ENCODE measurements at regions not wholly inside any gene's neighbourhood (a gene's known extent, or its start where the extent isn't known, plus 50 kb on each side); places are given as distances from the start of the nearest gene placed in this dataset.

DNA sequence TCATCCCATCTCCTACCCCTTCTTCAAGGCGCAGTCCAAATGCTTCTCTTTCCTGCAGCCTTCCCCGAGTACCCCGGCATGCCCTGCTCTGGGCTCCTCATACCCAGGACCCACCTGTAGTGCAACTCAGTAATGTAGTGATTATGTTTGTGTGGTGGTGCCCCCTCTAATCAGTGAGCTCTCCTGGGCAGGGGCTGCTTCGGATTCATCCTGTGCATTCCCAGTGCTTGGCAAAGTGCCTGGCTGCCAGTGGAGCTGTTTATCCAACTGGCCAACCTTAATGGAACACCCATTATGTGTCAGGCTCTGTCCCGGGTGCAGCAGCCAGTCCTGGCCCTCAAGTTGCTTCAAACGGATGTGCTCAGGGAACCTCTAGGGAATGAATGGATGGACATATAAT is 174.4 kb upstream of the LINGO1 start:
- no peaks in the 10 kb centered on the region for H3K9me3 ChIP-seq (ENCODE audit: control insufficient read depth, insufficient read depth, low read depth, low read length)
- no peaks in the 10 kb centered on the region for H3K36me3 ChIP-seq (ENCODE audit: control insufficient read depth, insufficient read depth, low read length)
- TF ChIP-seq CTCF (conservative IDR thresholded peaks at IDR 0.05 in 1 of 2, IDR thresholded peaks at IDR 0.05 in 1 of 2; ENCODE audit: low read depth in 1 of 2, low read length in 2 of 2) (no peak), EZH2 (IDR thresholded peaks at IDR 0.05; ENCODE audit: low read length, missing control alignments) (no peak)
- H4K20me1 ChIP-seq (ENCODE audit: control insufficient read depth, extremely low read depth, insufficient read depth, low read length), result no peaks in the 10 kb centered on the region
- H2AFZ ChIP-seq (ENCODE audit: low read length), result no peak overlapping the region
- no peaks in the 10 kb centered on the region for H3K27me3 ChIP-seq (ENCODE audit: control insufficient read depth, insufficient read depth, low read length)
- no peaks in the 10 kb centered on the region for H3K4me1 ChIP-seq (ENCODE audit: control insufficient read depth, extremely low read depth, insufficient read depth, low read length)
- H3K27ac ChIP-seq (ENCODE audit: insufficient read depth, low read length), result no peak overlapping the region
- no peak overlapping the region for H3K4me3 ChIP-seq (replicated peaks in 1 of 4; ENCODE audit: control extremely low read depth in 1 of 4, insufficient read depth in 1 of 4, low read depth in 3 of 4, low read length in 4 of 4)
- H3K9ac ChIP-seq (ENCODE audit: insufficient read depth, low read length), result no peak overlapping the region
- H3K79me2 ChIP-seq (ENCODE audit: control insufficient read depth, insufficient read depth, low read length), result no peaks in the 10 kb centered on the region
- no peak for DNase-seq (ENCODE audit: low read depth in 2 of 2)
- H3K4me2 ChIP-seq (ENCODE audit: extremely low read depth, insufficient read depth, low read length), result no peak overlapping the region

DNA sequence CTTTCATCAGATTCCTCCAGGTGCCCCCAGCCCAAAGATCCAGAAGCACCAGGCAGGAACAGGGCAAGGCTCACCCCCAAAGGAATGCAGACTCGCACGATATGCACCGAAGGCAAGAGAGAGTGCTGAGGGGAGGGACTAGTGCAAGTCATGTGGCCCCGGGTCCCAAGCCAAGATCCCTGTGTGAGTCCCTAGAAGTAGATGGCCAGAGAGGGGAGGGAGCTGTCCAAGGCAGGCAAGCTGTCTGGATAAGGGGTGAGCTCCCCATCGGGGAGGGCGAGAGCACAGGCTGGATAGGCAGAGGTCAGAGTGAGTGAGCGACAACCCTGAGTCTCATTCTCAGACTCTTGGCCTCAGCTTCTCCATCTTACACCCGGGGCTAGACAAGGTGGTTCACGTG is 171.5 kb upstream of the LINGO1 start:
- H3K36me3 ChIP-seq (ENCODE audit: control insufficient read depth, insufficient read depth, low read length), result no peaks in the 10 kb centered on the region
- H3K9me3 ChIP-seq (ENCODE audit: control insufficient read depth, insufficient read depth, low read depth, low read length), result no peaks in the 10 kb centered on the region
- H3K4me2 ChIP-seq (ENCODE audit: extremely low read depth, insufficient read depth, low read length), result no peak overlapping the region
- TF ChIP-seq EZH2 (IDR thresholded peaks at IDR 0.05; ENCODE audit: low read length, missing control alignments) (no peak), CTCF (conservative IDR thresholded peaks at IDR 0.05 in 1 of 2, IDR thresholded peaks at IDR 0.05 in 1 of 2; ENCODE audit: low read depth in 1 of 2, low read length in 2 of 2) (no peak)
- H3K9ac ChIP-seq (ENCODE audit: insufficient read depth, low read length), result no peak overlapping the region
- H3K27me3 ChIP-seq (ENCODE audit: control insufficient read depth, insufficient read depth, low read length), result no peaks in the 10 kb centered on the region
- H3K4me3 ChIP-seq (replicated peaks in 1 of 4; ENCODE audit: control extremely low read depth in 1 of 4, insufficient read depth in 1 of 4, low read depth in 3 of 4, low read length in 4 of 4), result no peak overlapping the region
- H3K4me1 ChIP-seq (ENCODE audit: control insufficient read depth, extremely low read depth, insufficient read depth, low read length), result no peaks in the 10 kb centered on the region
- H3K27ac ChIP-seq (ENCODE audit: insufficient read depth, low read length), result no peak overlapping the region
- H3K79me2 ChIP-seq (ENCODE audit: control insufficient read depth, insufficient read depth, low read length), result no peaks in the 10 kb centered on the region
- DNase-seq (ENCODE audit: low read depth in 2 of 2), result no peak
- no peak overlapping the region for H2AFZ ChIP-seq (ENCODE audit: low read length)
- no peaks in the 10 kb centered on the region for H4K20me1 ChIP-seq (ENCODE audit: control insufficient read depth, extremely low read depth, insufficient read depth, low read length)

- no peak for DNase-seq (ENCODE audit: low read depth in 2 of 2)
- H3K36me3 ChIP-seq (ENCODE audit: control insufficient read depth, insufficient read depth, low read length), result no peaks in the 10 kb centered on the region
Observed at GRCh38 chr15:77803487-77803886, 170.8 kb upstream of the LINGO1 start.

More at GRCh38 chr15:77803487-77803886, 170.8 kb upstream of the LINGO1 start:
- no peaks in the 10 kb centered on the region for H3K9me3 ChIP-seq (ENCODE audit: control insufficient read depth, insufficient read depth, low read depth, low read length)
- no peak for TF ChIP-seq CTCF (conservative IDR thresholded peaks at IDR 0.05 in 1 of 2, IDR thresholded peaks at IDR 0.05 in 1 of 2; ENCODE audit: low read depth in 1 of 2, low read length in 2 of 2)
- TF ChIP-seq EZH2 (IDR thresholded peaks at IDR 0.05; ENCODE audit: low read length, missing control alignments), result no peak
- H3K9ac ChIP-seq (ENCODE audit: insufficient read depth, low read length), result no peak overlapping the region
- H2AFZ ChIP-seq (ENCODE audit: low read length), result no peak overlapping the region
- H4K20me1 ChIP-seq (ENCODE audit: control insufficient read depth, extremely low read depth, insufficient read depth, low read length), result no peaks in the 10 kb centered on the region
- no peak overlapping the region for H3K4me3 ChIP-seq (replicated peaks in 1 of 4; ENCODE audit: control extremely low read depth in 1 of 4, insufficient read depth in 1 of 4, low read depth in 3 of 4, low read length in 4 of 4)
- no peaks in the 10 kb centered on the region for H3K79me2 ChIP-seq (ENCODE audit: control insufficient read depth, insufficient read depth, low read length)
- no peak overlapping the region for H3K4me2 ChIP-seq (ENCODE audit: extremely low read depth, insufficient read depth, low read length)
- no peak overlapping the region for H3K27ac ChIP-seq (ENCODE audit: insufficient read depth, low read length)
- no peaks in the 10 kb centered on the region for H3K4me1 ChIP-seq (ENCODE audit: control insufficient read depth, extremely low read depth, insufficient read depth, low read length)
- H3K27me3 ChIP-seq (ENCODE audit: control insufficient read depth, insufficient read depth, low read length), result no peaks in the 10 kb centered on the region
